ENCODE measurements at regions not wholly inside any gene's neighbourhood (a gene's known extent, or its start where the extent isn't known, plus 50 kb on each side); places are given as distances from the start of the nearest gene placed in this dataset.
"Not testable (repeated sequence)": the region's sequence is repeated elsewhere in the genome, so short reads cannot be mapped to it uniquely, and the experiment has no call there.

DNA sequence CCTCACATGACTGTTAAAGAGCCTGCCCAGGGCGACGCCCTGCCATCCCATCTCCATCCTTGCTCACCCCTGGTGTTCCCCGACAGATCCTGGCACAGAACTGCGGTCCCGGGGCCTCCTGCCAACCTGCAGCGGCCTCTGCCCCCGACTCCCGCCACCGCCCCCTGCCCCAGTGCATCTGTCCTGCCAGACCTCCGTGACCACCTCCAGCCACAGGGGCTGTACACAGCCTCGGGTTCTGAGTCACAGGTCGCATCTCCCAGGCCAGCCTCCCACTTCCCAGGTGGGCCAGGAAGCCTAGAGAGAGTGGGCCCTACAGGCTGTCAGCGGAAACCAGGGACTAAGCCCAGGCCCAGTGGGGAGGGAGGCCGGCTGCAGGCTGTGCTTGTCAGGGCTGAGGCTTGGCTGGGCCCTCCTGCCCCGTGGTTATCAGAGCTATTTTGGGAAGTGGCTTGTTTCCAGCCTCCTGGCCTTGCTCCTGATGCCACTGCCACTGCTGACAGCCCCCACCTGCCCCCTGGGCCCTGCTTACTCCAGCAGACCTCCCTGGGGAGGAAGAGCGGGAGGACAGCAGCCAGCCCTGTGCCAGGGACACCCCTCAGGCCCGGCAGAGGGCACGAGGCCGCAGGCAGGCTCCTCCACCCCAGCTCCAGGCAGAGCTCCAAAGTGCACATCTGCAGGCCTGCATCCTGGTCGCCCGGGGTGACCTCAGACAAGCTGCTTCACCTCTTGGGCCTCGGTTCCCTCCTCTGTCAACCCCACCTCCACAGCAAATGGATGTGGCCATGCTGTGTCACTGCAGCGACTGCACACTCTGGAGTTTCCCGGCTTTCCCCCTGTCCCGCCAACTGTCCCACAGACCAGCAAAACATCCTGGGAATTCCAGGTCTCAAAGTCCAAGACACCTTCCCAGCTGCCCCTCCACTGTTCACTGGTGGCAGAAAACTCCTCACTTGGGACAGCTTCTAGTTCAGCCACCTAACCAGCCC lies 124.1 kb upstream of the AKAP13 start:
- intact Hi-C loops (cut with micrococcal nuclease; ENCODE audit: unreplicated experiment); H3K9me3 Mint-ChIP-seq (ENCODE audit: unreplicated experiment); POLR2A ChIA-PET; H3K4me3 ChIP-seq (ENCODE audit: low read depth, low read length); H3K4me1 ChIP-seq; BruUV-seq (replicated peaks); CTCF ChIA-PET; H3K27me3 ChIP-seq (replicated peaks; ENCODE audit: control insufficient read depth, insufficient read depth, low read length); H3K9me3 ChIP-seq; H3K27me3 Mint-ChIP-seq (ENCODE audit: insufficient read depth, unreplicated experiment); H3K36me3 ChIP-seq (ENCODE audit: control insufficient read depth, insufficient read depth, low read length); H3K4me3 Mint-ChIP-seq (ENCODE audit: unreplicated experiment); H3K36me3 Mint-ChIP-seq (ENCODE audit: insufficient read depth, unreplicated experiment); H3K4me1 Mint-ChIP-seq (ENCODE audit: low read depth, unreplicated experiment): not testable (repeated sequence)
- peak in 1 of 2 experiments; percentile 50 for DNase-seq
- peak overlapping the region; percentile 76 for H3K27ac Mint-ChIP-seq (ENCODE audit: unreplicated experiment)

- H3K9me3 ChIP-seq; H3K4me1 ChIP-seq; DNase-seq; BruUV-seq (replicated peaks); H3K27me3 ChIP-seq (replicated peaks; ENCODE audit: control insufficient read depth, insufficient read depth, low read length); H3K4me3 ChIP-seq (ENCODE audit: low read depth, low read length); intact Hi-C loops (cut with micrococcal nuclease; ENCODE audit: unreplicated experiment); CTCF ChIA-PET; H3K36me3 Mint-ChIP-seq (ENCODE audit: insufficient read depth, unreplicated experiment); POLR2A ChIA-PET; H3K27ac Mint-ChIP-seq (ENCODE audit: unreplicated experiment); H3K4me3 Mint-ChIP-seq (ENCODE audit: unreplicated experiment); H3K27me3 Mint-ChIP-seq (ENCODE audit: insufficient read depth, unreplicated experiment); H3K9me3 Mint-ChIP-seq (ENCODE audit: unreplicated experiment); H3K4me1 Mint-ChIP-seq (ENCODE audit: low read depth, unreplicated experiment); H3K36me3 ChIP-seq (ENCODE audit: control insufficient read depth, insufficient read depth, low read length): not testable (repeated sequence)
Measured at GRCh38 chr15:85258062-85258445, 122.3 kb upstream of the AKAP13 start.

GRCh38 chr15:85258559-85259209 lies 121.7 kb upstream of the AKAP13 start:
- H3K36me3 Mint-ChIP-seq (ENCODE audit: insufficient read depth, unreplicated experiment); H3K27me3 Mint-ChIP-seq (ENCODE audit: insufficient read depth, unreplicated experiment); H3K36me3 ChIP-seq (ENCODE audit: control insufficient read depth, insufficient read depth, low read length); H3K27me3 ChIP-seq (replicated peaks; ENCODE audit: control insufficient read depth, insufficient read depth, low read length); H3K4me1 ChIP-seq; H3K4me3 ChIP-seq (ENCODE audit: low read depth, low read length); intact Hi-C loops (cut with micrococcal nuclease; ENCODE audit: unreplicated experiment); H3K9me3 Mint-ChIP-seq (ENCODE audit: unreplicated experiment); POLR2A ChIA-PET; CTCF ChIA-PET; BruUV-seq (replicated peaks); H3K27ac Mint-ChIP-seq (ENCODE audit: unreplicated experiment); H3K4me1 Mint-ChIP-seq (ENCODE audit: low read depth, unreplicated experiment); H3K9me3 ChIP-seq; H3K4me3 Mint-ChIP-seq (ENCODE audit: unreplicated experiment); DNase-seq: not testable (repeated sequence)

DNA sequence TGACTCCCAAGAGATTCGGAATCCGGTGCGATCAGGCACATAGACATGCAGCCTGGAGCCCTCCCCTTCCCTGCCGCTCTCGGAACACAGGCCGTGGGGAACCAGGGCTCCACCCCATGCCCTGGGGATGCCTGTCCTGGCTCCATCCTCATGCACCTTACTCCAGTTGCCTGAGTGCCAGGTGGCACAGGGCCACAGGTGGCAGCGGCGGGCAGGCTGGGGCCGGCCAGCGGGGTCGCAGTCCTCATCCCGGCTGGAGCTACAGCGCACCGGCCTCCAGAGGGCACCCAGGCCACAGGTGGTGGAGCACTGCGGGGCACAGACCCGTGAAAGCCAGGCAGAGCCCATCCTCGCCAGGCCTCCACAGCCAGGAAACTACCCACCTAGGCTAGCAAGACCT lies 119.9 kb upstream of the AKAP13 start:
- H3K27me3 ChIP-seq (replicated peaks; ENCODE audit: control insufficient read depth, insufficient read depth, low read length); intact Hi-C loops (cut with micrococcal nuclease; ENCODE audit: unreplicated experiment); CTCF ChIA-PET; H3K27ac Mint-ChIP-seq (ENCODE audit: unreplicated experiment); H3K4me1 ChIP-seq; H3K9me3 Mint-ChIP-seq (ENCODE audit: unreplicated experiment); H3K36me3 ChIP-seq (ENCODE audit: control insufficient read depth, insufficient read depth, low read length); H3K4me1 Mint-ChIP-seq (ENCODE audit: low read depth, unreplicated experiment); H3K27me3 Mint-ChIP-seq (ENCODE audit: insufficient read depth, unreplicated experiment); H3K4me3 ChIP-seq (ENCODE audit: low read depth, low read length); DNase-seq; H3K9me3 ChIP-seq; H3K4me3 Mint-ChIP-seq (ENCODE audit: unreplicated experiment); BruUV-seq (replicated peaks); H3K36me3 Mint-ChIP-seq (ENCODE audit: insufficient read depth, unreplicated experiment); POLR2A ChIA-PET: not testable (repeated sequence)

DNA sequence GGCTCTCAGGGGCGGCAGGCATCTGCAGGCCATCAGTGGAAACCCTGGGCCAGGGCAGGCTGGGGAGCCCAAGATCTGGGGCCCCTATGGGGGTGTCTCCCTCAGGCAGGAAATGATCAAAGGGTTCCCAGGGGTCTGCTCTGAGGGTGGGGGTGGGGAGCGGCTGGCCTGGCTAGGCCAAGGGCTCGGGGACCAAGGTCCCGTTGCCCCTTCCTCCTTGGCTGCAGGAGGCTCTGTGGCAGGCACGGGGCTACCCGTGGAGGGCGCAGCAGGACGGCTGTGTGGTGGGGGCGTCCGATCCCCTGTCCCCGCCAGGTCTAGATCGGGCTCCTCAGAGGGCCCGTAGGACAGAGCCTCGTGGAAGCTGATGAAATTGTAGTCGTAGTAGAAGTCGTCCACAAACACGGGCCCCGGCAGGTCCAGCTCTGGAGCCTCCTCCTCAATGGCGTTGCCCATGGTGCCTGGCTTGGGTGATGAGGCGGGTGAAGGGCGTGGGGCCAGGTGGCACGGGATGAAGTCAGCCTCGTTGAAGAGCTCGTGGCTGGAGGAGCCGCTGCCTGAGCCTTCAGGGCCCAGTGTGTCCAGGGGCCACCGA lies 117.8 kb upstream of the AKAP13 start:
- POLR2A ChIA-PET, result not testable (repeated sequence)

GRCh38 chr15:85263842-85264440 lies 116.5 kb upstream of the AKAP13 start:
- H3K36me3 ChIP-seq (ENCODE audit: control insufficient read depth, insufficient read depth, low read length); H3K9me3 Mint-ChIP-seq (ENCODE audit: unreplicated experiment); H3K27ac Mint-ChIP-seq (ENCODE audit: unreplicated experiment); CTCF ChIA-PET; H3K27me3 ChIP-seq (replicated peaks; ENCODE audit: control insufficient read depth, insufficient read depth, low read length); H3K4me1 Mint-ChIP-seq (ENCODE audit: low read depth, unreplicated experiment); H3K4me1 ChIP-seq; BruUV-seq (replicated peaks); POLR2A ChIA-PET; intact Hi-C loops (cut with micrococcal nuclease; ENCODE audit: unreplicated experiment); H3K4me3 Mint-ChIP-seq (ENCODE audit: unreplicated experiment); H3K27me3 Mint-ChIP-seq (ENCODE audit: insufficient read depth, unreplicated experiment); H3K9me3 ChIP-seq; H3K36me3 Mint-ChIP-seq (ENCODE audit: insufficient read depth, unreplicated experiment); H3K4me3 ChIP-seq (ENCODE audit: low read depth, low read length); DNase-seq: not testable (repeated sequence)

More for the DNA sequence above, 117.8 kb upstream of the AKAP13 start:
- H3K4me1 Mint-ChIP-seq (ENCODE audit: low read depth, unreplicated experiment); H3K36me3 Mint-ChIP-seq (ENCODE audit: insufficient read depth, unreplicated experiment); CTCF ChIA-PET; H3K27me3 Mint-ChIP-seq (ENCODE audit: insufficient read depth, unreplicated experiment); H3K36me3 ChIP-seq (ENCODE audit: control insufficient read depth, insufficient read depth, low read length); H3K4me3 ChIP-seq (ENCODE audit: low read depth, low read length); H3K27ac Mint-ChIP-seq (ENCODE audit: unreplicated experiment); H3K4me3 Mint-ChIP-seq (ENCODE audit: unreplicated experiment); H3K9me3 ChIP-seq; H3K9me3 Mint-ChIP-seq (ENCODE audit: unreplicated experiment); DNase-seq; H3K27me3 ChIP-seq (replicated peaks; ENCODE audit: control insufficient read depth, insufficient read depth, low read length); H3K4me1 ChIP-seq; BruUV-seq (replicated peaks); intact Hi-C loops (cut with micrococcal nuclease; ENCODE audit: unreplicated experiment): not testable (repeated sequence)

Data from Caco-2 (cell line).